GM04504 (cell line): ENCODE measurements at regions not wholly inside any gene's neighbourhood (a gene's known extent, or its start where the extent isn't known, plus 50 kb on each side); places are given as distances from the start of the nearest gene placed in this dataset.
"Not testable (repeated sequence)": the region's sequence is repeated elsewhere in the genome, so short reads cannot be mapped to it uniquely, and the experiment has no call there.

Experiments used
- DNase-seq: peaks from one replicate; pipeline ENCODE4 v3.0.0-alpha.2; 2012; ENCODE audit warnings: low read depth

DNA sequence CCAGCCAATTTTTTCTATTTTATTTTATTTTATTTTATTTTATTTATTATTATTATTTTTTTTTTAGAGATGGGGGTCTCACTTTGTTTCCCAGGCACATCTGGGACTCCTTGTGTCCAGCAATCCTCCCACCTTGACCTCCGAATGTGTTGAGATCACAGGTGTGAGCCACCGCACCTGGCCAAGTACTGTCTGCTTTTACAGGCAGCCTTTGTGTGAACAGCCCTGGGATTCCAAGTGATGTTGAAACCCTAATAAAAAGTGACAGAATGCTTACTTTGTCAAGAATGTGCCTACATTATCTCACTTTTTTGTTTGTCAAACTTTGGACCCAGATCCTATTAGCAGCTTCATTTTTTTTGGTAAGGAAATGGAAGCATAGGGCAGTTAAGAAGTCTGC lies 220.1 kb upstream of the EDNRB start:
- no peak for DNase-seq

DNA sequence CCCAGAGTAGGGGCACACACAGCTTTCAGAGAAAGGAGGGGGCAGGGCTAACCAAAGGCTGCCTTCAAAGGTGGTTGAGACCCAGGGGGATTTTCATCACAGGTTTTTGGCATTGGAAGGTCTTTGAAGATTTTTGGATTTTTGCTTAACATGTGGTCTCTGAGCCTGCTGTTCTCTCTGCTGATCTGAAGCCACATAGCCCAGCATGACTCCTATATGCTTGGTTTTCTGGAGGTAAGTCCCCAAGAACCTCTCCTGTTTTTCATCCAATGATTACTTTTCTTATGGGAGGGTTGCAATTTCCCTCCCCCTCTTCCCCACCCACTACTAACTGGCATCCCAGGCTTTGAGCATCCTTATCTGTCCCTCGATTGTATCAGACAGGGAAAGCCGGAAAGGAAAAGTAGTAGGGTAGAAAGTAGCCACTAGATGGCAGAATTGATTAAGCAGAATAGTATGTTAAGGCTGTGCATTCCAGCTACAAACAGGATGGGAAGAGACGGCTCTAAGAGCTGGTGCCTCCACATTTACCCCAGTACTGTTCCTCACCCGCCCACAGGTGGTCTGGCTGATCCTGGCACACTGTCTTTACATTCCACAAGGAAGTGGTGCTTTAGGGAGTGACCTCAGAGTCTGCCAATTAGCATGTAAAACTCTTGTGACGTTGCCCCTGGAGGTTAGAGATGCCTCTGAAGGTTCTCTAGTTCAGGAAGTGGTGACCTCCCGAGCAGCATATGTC lies 218.9 kb upstream of the EDNRB start:
- DNase-seq = peak; percentile 36

DNA sequence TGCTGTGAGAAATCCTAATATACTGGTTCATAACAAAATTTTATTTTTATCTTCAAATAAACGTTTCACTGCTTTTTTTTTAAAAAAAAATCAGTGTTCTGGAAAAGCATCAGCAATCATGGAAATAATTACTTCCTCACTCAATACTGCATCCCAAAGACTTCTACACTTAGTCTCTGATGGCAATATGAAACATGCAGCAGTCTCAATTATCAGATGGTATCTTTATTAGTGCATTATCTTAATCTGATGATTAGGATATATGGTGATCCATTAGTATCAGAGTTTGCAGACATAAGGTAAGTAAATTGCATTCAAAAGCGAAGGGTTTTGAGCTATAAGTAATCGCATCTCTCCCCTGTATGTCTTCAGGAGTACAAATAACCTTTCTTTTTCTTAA lies 218.3 kb upstream of the EDNRB start:
- DNase-seq = no peak

DNA sequence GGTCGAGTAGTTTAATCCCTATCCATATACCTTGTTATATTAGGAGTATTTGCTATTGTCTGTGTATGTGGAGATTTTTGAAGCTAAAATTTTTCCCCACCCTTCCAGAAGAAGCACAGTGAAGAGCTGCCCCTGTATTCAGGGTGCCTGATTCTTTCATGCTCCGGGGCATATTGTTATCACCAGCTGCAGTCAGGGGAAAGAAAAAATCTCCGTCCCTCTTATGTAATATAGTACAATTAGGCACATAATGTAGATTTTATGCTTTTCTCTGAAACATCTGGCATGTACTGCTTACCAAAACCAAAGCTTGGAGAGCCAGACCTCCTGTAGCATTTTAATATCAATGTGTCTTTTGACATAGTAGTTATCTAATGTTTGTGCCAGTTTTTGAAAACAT lies 214.9 kb upstream of the EDNRB start:
- no peak for DNase-seq

DNA sequence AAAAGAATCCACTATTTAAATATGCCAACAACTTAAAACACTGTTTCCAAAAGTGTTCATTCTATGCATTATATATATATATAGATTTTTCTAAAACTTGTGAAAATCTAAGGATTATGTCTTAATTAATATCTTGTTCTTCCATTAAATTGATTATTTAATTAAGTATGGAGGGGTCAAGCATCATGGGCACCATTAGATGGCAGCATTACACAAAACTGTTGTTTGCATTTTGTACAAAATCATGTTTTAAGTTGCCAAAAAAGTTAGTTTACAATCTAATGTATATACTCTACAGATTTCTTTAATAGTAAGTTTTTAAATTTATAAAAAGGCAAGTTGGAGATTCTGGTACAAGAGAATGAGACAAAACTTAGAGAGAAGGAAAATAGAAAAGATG lies 213.2 kb upstream of the EDNRB start:
- no peak for DNase-seq

DNA sequence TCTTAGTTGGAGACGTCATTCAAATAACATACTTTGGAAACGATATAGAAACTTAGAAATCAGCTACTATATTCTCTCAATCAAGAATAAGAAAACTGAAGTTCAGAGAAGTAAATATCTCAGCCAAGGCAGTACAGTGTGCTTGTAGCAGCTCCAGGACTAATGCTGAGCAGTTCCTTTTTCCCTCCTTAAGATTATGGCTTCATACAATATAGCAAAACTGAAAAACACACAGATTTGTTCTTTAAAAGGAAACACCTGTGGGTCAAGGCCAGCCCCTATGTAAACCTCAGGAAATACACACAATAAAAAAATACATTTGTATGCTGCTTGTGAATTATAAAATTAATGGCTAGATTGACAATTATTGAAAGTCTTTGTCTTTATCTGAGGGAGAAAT lies 212.7 kb upstream of the EDNRB start:
- no peak for DNase-seq

DNA sequence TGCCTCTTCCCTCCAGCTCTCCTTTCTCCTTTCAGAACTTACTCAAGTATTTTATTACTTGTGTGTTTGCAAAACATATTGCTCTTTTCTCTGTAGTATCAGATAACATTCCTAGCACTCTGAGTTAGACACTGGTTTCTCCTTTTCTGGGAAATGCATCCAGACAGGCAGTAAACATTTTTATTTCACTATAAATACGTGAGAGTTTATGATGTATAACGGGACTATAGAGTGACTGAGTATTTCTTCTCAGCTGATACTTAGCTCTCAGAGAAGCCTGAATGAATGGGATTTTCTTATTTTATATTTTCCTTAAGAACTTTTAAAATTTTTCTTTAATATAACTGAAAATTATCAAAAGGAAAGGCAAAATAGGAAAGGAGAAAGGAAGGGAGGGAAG lies 211.2 kb upstream of the EDNRB start:
- no peak for DNase-seq

DNA sequence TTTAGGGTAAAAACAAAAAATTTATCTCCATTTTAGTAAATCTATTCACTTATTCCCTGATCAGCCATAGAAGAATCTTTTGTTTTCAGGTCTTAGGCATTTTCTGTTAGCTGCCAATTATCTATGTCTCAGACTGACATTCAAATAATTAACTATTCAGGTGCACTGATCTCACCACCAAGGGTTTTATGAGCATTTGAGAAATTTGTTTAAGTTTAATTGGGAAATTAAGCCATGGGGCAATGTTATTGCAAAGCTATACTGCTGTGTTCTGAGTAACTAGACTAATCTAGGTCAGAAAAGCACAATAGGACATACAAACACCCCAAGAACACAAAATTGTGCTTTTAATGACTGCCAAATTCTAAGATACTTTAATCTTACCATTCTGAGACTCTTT lies 210.7 kb upstream of the EDNRB start:
- no peak for DNase-seq

DNA sequence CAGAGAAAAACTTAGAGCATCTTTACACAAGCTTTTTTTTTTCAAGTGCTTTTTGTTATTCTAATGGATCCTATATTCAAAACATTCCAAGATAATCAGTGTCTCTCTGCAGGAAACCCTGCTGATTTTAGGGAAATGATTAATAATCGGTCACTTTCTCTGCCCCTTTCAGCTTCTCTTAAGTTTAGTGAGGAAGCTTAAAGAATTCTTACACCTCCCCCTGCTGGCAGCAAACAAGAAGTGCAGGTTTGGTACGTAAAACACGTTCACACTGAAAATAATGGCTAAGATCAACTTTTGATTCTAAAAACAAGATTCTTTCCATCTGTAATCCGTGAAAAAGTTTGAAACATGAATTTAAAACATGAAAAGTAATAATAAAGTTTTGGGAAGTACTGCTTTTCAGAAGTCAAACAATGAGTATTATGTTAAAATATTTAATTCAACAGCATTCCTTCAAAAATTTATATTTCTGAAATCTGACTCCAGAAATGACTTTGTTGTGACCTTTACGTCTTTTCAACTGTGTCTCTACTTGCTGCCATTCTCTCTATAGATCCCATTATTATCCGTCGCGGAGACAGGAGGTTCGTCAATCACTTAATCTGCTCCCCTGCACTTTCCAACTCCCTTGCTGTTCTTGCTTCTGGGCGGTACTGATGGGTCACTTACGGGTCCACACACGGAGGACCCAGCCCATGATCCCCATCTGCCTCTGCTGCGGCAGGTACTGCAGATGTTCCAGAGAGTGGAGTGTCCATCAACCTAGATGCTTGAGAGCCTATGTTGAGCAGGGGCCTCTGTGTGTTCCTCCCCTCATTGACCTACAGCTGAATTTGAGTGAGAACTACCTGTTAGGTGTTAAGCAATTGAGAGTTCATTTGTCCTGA lies 203.1 kb upstream of the EDNRB start:
- peak; percentile 10 for DNase-seq

DNA sequence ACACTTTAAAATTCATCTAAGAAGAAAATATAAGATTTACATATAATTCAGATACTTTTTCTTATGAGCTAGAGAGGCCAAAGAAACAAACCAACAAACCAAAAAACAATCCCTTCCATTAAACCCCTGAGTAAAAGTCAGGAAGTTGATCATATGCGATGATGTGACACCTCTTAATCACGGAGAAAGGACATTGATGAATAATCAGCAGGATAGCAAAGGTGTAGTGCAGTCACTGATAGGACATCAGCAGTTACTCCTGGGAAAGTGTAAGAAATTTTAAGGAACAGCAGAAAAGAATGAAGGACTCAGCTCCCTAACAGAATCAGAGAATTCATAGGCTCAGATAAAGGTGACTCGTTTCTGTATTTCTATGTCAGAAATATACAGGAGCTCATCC lies 202.4 kb upstream of the EDNRB start:
- no peak for DNase-seq

DNA sequence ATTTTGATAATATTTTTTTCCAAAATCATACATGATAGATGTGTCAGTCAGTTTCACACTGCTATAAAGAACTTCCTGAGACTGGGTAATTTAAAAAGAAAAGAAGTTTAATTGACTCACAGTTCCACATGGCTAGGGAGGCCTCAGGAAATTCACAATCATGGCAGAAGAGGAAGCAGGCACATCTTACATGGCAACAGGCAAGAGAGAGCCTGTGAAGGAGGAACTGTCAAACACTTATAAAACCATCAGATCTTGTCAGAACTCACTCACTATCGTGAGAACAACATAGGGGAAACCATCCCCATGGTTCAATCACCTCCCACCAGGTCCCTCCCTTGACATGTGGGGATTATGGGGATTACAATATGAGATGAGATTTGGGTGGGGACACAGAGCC lies 201.5 kb upstream of the EDNRB start:
- DNase-seq = not testable (repeated sequence)

DNA sequence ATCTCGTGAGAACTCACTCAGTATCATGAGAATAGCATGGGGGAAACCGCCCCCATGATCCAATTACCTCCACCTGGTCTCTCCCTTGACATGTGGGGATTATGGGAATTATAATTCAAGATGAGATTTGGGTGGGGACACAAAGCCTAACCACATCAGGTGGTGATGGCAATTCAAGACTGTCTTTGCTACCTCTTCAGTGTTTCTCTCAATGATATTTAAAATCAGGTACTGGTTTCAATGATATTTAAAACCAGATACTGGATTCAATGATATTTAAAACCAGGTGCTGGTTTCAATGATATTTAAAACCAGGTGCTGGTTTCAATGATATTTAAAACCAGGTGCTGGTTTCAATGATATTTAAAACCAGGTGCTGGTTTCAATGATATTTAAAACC lies 198.4 kb upstream of the EDNRB start:
- DNase-seq = not testable (repeated sequence)

DNA sequence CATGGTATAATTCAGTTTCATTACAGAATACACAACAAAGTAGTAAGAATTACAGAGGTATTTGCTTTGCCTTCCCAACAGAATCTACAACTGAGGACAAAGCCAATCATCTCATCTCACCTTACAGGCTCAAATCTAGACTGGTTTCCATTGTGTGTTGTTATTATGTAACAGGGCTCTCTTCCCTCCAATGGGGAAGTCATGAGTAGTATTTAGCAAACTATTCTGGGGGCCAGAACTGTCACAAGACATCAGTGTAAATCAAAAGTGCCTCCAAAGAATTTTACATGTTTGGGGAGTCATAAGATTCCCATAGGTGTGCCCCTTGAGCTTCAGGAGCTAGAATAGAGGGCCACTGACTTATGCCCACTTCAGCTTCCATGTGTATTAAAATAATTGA lies 187.0 kb upstream of the EDNRB start:
- DNase-seq = no peak

DNA sequence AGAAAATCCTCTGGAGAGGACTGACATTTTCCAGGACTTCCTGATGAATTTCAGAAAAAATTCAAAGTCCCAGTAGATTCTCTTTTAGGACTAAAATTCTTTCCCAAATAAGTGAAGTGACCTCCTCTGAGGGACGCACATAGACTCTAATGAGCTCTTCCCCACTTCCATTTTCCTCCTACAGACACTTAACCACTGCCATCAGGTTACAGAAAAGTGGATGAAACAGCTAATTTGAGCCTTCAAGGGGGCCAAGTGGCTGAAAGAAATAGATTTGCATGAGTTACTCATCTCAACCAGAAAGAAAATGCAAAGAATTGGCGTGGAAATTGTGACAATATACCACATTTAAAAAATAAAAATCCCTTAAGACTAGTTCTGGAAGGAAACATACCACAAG lies 185.3 kb upstream of the EDNRB start:
- DNase-seq = no peak

DNA sequence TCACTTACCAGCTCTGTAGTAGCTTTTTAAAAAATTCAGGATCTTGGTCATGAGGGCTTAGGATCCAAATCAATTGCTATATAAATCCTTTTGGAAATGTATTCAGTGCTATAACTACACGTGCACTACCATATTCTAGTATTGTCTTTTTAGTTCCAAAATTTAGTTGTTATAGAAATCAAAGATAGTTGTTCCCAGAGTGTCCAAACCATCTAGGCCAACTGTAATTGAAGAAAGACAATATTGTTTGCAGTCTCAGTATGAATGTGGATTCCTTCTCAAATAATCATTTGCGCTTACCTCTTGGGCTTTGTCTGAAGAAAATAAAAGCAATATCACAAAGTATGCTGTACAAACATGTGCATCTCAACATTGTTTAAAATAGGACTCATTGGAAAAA lies 184.1 kb upstream of the EDNRB start:
- no peak for DNase-seq

DNA sequence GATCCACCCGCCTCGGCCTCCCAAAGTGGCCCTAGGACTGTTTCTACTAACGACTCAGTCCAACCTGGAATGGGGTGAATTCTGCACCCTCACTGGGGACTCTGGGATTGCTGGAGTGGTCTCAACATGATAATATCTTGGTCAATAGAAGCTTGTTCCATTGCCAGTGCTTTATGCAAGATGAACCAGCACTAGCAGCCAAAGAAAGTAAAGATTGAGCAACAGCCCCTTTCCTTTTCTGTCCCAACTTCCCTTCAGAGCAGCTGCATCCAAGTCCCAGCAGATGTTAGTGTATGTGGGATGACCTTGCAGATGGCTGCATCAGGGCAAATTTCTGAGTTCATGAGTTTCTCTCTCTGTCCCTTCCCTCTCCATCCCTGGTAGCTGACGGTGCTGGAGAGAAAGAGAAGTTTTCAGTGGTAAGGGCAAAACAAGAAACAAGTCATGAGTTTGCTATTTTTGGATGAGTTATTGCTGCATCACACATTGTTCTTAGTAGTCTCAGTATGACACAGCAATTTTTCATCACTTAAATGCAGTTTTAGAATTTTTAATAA lies 183.6 kb upstream of the EDNRB start:
- DNase-seq = peak; percentile 50

DNA sequence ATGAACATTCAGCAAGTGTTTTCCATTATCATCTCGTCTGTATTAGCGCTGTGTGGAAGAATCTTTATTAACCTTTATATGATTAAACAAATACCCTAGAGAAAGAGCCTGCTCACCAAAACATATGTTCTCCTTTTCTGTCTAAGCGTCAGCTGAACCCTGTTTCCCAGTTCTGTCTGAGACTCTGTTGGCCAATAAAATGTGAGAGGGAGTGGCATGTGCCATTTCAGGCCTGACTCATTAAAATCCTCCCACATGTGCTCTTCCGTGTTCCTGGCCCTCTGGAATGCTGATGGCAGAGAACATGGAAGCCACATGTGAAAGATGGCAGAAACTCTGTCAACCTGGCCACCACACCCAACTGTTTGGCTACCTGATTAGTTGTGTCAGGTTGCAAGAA lies 181.9 kb upstream of the EDNRB start:
- DNase-seq = no peak

DNA sequence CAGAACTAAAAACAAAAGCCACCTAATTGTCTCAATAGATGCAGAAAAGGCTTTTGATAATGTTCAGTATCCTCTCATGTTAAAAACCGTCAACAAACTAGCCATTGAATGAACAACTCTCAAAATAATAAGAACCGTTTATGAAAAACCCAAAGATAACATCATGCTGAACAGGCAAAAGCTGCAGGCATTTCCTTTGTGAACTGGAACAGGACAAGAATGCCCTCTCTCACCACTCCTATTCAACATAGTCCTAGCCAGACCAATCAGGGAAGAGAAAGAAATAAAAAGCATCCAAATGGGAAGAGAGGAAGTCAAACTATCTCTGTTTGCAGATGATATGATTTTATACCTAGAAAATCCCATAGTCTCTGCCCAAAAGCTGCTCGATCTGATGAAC lies 179.6 kb upstream of the EDNRB start:
- DNase-seq = no peak

DNA sequence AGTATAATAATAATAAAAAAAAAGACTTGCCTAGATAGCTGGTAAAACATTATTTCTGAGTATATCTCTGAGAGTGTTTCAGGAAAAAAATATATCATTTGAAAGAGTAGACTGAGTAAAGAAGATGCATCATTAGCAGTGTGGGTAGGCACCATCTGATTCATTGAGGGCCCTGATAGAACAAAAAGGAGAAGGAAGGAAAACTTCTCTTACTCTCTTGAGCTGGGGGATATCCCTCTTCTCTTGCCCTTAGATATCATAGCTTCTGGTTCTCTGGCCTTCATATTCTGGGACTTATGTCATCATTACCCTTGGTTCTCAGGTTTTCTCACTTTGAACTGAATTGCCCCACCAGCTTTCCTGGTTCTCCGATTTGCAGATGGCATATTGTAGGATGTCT lies 177.6 kb upstream of the EDNRB start:
- DNase-seq = no peak

DNA sequence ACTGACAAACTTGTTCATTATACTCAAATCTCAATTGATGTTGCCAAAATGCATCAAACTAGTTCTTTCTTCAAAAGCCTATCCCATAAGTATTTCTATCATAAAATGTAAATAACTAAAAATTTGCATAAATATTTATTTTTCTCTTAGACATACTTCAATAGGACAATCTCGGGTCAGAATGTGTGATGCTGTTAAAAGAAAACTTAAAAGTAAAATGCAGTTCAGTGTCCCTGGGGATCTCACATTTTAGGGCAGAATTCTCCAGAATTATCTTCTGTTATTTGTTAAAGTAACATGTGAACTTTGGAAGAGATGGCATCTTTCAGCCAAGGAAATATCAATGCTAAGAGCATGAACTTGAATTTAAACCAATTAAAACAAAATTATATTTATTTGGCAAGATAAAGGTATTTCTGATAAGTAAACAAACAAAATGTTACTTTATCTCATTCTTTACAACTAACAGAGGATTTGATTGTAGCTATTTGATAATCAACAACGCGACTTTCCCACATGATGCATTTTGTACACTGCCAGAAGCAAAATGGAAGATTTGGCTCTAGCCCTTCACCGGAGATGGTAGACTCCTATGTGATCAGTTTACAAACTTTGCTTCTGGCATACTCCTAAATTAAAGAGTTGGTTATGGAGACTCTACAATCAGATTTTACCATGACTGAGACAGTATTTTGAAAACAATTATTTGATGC lies 169.5 kb upstream of the EDNRB start:
- DNase-seq = no peak

DNA sequence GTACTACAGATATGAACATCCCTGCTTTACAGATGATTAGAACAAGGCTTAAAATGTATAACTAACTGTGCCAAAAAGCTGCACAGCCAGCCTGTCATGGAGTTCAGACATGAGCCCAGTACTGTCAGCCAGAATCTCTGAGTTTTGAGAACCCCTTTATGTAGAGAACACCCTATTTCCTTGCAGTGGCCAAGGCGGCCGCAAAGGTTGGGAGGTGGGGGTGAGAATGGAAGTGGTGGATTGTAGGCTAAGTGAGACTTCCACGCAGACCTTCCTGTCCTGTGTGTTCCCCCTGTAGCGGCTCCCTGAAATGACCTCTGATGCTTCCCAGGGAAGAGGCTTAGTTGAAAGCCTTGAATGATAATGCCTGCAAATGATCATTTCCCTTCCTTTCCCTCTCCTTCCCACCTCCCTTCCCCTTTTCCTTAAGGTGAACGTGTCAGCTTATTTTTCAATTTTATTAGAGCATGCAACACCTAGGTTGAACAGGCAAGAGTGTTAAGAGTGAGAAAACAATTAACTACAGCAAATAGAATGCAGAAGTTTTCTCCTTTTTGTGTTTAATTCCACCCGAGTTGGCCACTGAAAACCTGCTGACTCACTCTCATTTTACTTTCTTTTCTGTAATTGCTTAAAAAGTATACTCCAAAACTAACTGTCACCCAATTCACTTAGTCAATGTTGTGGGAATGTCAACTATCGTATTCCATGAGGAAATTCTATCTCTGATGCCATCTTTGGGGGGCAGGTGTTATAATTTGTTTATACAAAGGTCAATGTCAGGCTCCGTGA lies 167.0 kb upstream of the EDNRB start:
- no peak for DNase-seq

DNA sequence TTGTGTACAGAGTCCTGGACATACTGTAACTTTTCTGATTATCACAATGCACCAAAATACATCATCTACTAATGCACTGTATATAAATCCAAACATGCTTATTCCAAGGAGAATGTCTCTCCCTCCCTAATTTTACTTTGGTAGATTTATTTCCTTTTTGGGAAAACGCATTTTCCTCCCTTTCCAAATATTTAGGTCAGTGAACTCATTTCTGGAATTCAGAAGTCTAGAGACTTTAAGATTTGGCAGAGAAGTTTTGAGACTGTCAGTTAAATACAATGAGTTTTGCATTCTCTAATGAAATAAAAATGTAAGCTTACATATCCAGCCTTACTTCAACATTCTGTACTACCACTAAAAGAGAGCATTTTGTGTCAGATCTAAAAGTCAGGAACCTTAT lies 165.8 kb upstream of the EDNRB start:
- no peak for DNase-seq
